ENCODE measurements at regions not wholly inside any gene's neighbourhood (a gene's known extent, or its start where the extent isn't known, plus 50 kb on each side); places are given as distances from the start of the nearest gene placed in this dataset.

DNA sequence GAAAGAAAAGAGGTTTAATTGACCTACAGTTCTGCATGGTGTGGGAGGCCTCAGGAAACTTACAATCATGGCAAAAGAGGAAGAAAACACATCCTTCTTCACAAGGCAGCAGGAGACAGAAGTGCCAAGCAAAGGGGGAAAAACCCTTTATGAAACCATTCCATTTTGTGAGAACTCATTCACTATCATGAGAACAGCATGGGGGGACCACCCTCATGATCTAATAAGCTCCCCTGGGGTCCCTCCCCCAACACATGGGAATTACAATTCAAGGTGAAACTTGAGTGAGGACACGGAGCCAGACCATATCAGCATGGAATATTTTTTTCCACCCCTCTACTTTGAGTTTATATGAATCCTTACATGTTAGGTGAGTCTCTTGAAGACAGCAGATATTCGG, 173.7 kb downstream of the PHF2 start:
- Histone ChIP-seq H2BK12ac (ENCODE audit: low read depth, low read length) (no peak overlapping the region), H2AK5ac (ENCODE audit: low read depth, low read length) (no peak overlapping the region), H2AFZ (ENCODE audit: low read length) (no peak overlapping the region), H3K9ac (replicated peaks in 1 of 4; ENCODE audit: extremely low read depth in 1 of 4, low read depth in 3 of 4, low read length in 3 of 4) (no peak overlapping the region), H3K18ac (ENCODE audit: extremely low read depth, low read length) (no peak overlapping the region), H3K14ac (ENCODE audit: insufficient read length) (no peak overlapping the region), H2BK120ac (replicated peaks; ENCODE audit: low read depth, low read length) (no peak overlapping the region), H3K9me3 (ENCODE audit: insufficient read depth in 2 of 2, low read depth in 1 of 2, low read length in 1 of 2) (peaks cover 33 to 35% of the 10 kb centered on the region in 2 experiments), H3K79me2 (ENCODE audit: control insufficient read depth in 1 of 2, insufficient read depth in 2 of 2, low read length in 2 of 2) (no peaks in the 10 kb centered on the region), H3K4me1 (replicated peaks in 1 of 4; ENCODE audit: control insufficient read depth in 3 of 4, insufficient read depth in 4 of 4, low read length in 3 of 4) (no peaks in the 10 kb centered on the region), H2BK20ac (ENCODE audit: low read length) (no peak overlapping the region), H3K27me3 (replicated peaks in 1 of 4; ENCODE audit: control insufficient read depth in 3 of 4, extremely low read depth in 1 of 4, insufficient read depth in 3 of 4, low read length in 3 of 4) (no peaks in the 10 kb centered on the region), H4K91ac (replicated peaks; ENCODE audit: insufficient read length, low read length) (no peak overlapping the region), H3K79me1 (ENCODE audit: low read depth, low read length) (no peaks in the 10 kb centered on the region), H3K23ac (ENCODE audit: insufficient read length) (no peak overlapping the region), H3K56ac (replicated peaks; ENCODE audit: insufficient read length, low read depth, low read length) (no peak overlapping the region), H3K4me2 (ENCODE audit: insufficient read depth in 1 of 2, low read depth in 2 of 2, low read length in 2 of 2) (no peak overlapping the region), H4K5ac (ENCODE audit: insufficient read length, low read depth, low read length) (no peak overlapping the region), H4K8ac (ENCODE audit: extremely low read depth, insufficient read depth, low read length) (no peak overlapping the region), H2BK5ac (ENCODE audit: low read depth, low read length) (no peak overlapping the region), H3K4ac (replicated peaks; ENCODE audit: insufficient read length, low read depth, low read length) (no peak overlapping the region), H3K4me3 (ENCODE audit: extremely low read depth in 1 of 4, insufficient read depth in 2 of 4, low read depth in 3 of 4, low read length in 4 of 4) (no peak overlapping the region), H2BK15ac (ENCODE audit: low read length) (no peak overlapping the region), H3K23me2 (ENCODE audit: low read depth, low read length) (no peaks in the 10 kb centered on the region), H4K20me1 (replicated peaks in 1 of 2; ENCODE audit: control insufficient read depth in 1 of 2, insufficient read depth in 2 of 2, low read length in 2 of 2) (no peaks in the 10 kb centered on the region), H3K36me3 (ENCODE audit: control insufficient read depth in 2 of 4, insufficient read depth in 4 of 4, low read length in 3 of 4) (0 out of 8 replicates have a peak, but pooled peaks cover 0 to 3% (median 0%) of the 10 kb centered on the region in 4 experiments), H3K27ac (ENCODE audit: low read depth, low read length) (no peak overlapping the region)
- POLR2A ChIA-PET (ENCODE audit: partially characterized antibody): no interaction called here
- CTCF ChIA-PET (ENCODE audit: partially characterized antibody): interaction anchor here (1.3 kb wide), 1 partner anchor 252 kb away, joined by 4 read pairs; no protein-coding TSS in a partner anchor
- DNase-seq (ENCODE audit: low read depth in 1 of 2, low spot score in 2 of 2): no peak
- WGBS, 2 experiments (ENCODE audit: extremely low coverage in 1 of 2, insufficient coverage in 1 of 2, insufficient read length in 1 of 2, insufficient replicate concordance in 2 of 2, low coverage in 1 of 2, low lambda C conversion rate in 2 of 2, missing lambda C conversion rate in 1 of 2): 61% methylated on average over 2 of the region's 2 CpGs; no CpG with 5 or more reads in 1 of the 2 experiments
- TF ChIP-seq EGR1 (IDR thresholded peaks at IDR 0.05; ENCODE audit: borderline replicate concordance, low read depth, low read length) (no peak), NANOG (IDR thresholded peaks at IDR 0.05; ENCODE audit: insufficient read depth, low read depth, low read length, poor library complexity, severe bottlenecking) (no peak), ZNF274 (IDR thresholded peaks at IDR 0.05; ENCODE audit: borderline replicate concordance, extremely low read depth, low read length) (peak; percentile 62; the same call in 1 of the 2 replicates)
- no peak for FAIRE-seq
